Smooth muscle cell (in vitro differentiated cells): ENCODE measurements at regions not wholly inside any gene's neighbourhood (a gene's known extent, or its start where the extent isn't known, plus 50 kb on each side); places are given as distances from the start of the nearest gene placed in this dataset.

Source experiments
- DNase-seq: peaks from one replicate; lab custom pipeline; 2025; ENCODE audit not compliant: unreplicated experiment; lab: John Stamatoyannopoulos, UW
- H2AFZ ChIP-seq: fragments of 200-600 bp; sonication (generic); 2 replicates; pipeline ENCODE4 v1.6.0; 2016; ENCODE audit warnings: antibody characterized with exemption, low read depth, mild to moderate bottlenecking
- H3F3A ChIP-seq: fragments of 200-600 bp; sonication (generic); 2 replicates; pipeline ENCODE4 v1.6.0; 2017; ENCODE audit warnings: antibody characterized with exemption, low read depth
- H3K27ac ChIP-seq: fragments of 200-600 bp; sonication (generic); 2 replicates; pipeline ENCODE4 v1.5.1; 2016; ENCODE audit warnings: low read depth, mild to moderate bottlenecking
- H3K27me3 ChIP-seq: fragments of 200-600 bp; sonication (generic); 2 replicates; pipeline ENCODE4 v1.6.1; 2016; ENCODE audit warnings: low read depth, mild to moderate bottlenecking
- H3K36me3 ChIP-seq: fragments of 200-600 bp; sonication (generic); 2 replicates; pipeline ENCODE4 v1.5.1; 2016; ENCODE audit warnings: low read depth
- H3K4me1 ChIP-seq: fragments of 200-600 bp; sonication (generic); 2 replicates; pipeline ENCODE4 v1.5.1; 2016; ENCODE audit warnings: low read depth
- H3K4me2 ChIP-seq: fragments of 200-600 bp; sonication (generic); 2 replicates; pipeline ENCODE4 v1.6.0; 2016; ENCODE audit warnings: mild to moderate bottlenecking
- H3K4me3 ChIP-seq: fragments of 200-600 bp; sonication (generic); 2 replicates; pipeline ENCODE4 v1.5.1; 2016; ENCODE audit warnings: mild to moderate bottlenecking
- H3K79me2 ChIP-seq: fragments of 200-600 bp; sonication (generic); 2 replicates; pipeline ENCODE4 v1.6.0; 2016; ENCODE audit warnings: low read depth, mild to moderate bottlenecking
- H3K9ac ChIP-seq: fragments of 200-600 bp; sonication (generic); 2 replicates; pipeline ENCODE4 v1.6.0; 2016; ENCODE audit warnings: low read depth
- H3K9me3 ChIP-seq: fragments of 200-600 bp; sonication (generic); replicated peaks from 2 replicates; pipeline ENCODE4 v1.5.1; 2016; ENCODE audit warnings: low read depth
- H4K20me1 ChIP-seq: fragments of 200-600 bp; sonication (generic); 2 replicates; pipeline ENCODE4 v1.6.0; 2016; ENCODE audit warnings: low read depth
- CTCF ChIP-seq: fragments of 200-600 bp; sonication (generic); IDR thresholded peaks from 2 replicates; pipeline ENCODE4 v1.5.1; 2017; ENCODE audit warnings: borderline replicate concordance, mild to moderate bottlenecking, antibody characterized with exemption; ENCODE audit not compliant: insufficient read depth, poor library complexity, severe bottlenecking
- WGBS: methylation state at CpG from one replicate; pipeline ENCODE4 v1.1.7; 2016; ENCODE audit warnings: low lambda C conversion rate; 5-methylcytosine and 5-hydroxymethylcytosine counted together

GRCh38 chr19:32066056-32066455, 279.4 kb upstream of the ZNF507 start:
- H3K36me3 ChIP-seq: no peaks in the 10 kb centered on the region
- H3K4me1 ChIP-seq: no peaks in the 10 kb centered on the region
- no peaks in the 10 kb centered on the region for H3F3A ChIP-seq
- no peak overlapping the region for H2AFZ ChIP-seq
- H3K79me2 ChIP-seq: no peaks in the 10 kb centered on the region
- no peaks in the 10 kb centered on the region for H3K9me3 ChIP-seq
- H3K4me2 ChIP-seq: no peak overlapping the region
- no peaks in the 10 kb centered on the region for H3K27me3 ChIP-seq
- no peak overlapping the region for H3K4me3 ChIP-seq
- H3K27ac ChIP-seq: no peak overlapping the region
- H4K20me1 ChIP-seq: no peaks in the 10 kb centered on the region
- no peak for DNase-seq
- TF ChIP-seq CTCF: no peak
- WGBS: 98% methylated on average over 3 of the region's 3 CpGs
- H3K9ac ChIP-seq: no peak overlapping the region

DNA sequence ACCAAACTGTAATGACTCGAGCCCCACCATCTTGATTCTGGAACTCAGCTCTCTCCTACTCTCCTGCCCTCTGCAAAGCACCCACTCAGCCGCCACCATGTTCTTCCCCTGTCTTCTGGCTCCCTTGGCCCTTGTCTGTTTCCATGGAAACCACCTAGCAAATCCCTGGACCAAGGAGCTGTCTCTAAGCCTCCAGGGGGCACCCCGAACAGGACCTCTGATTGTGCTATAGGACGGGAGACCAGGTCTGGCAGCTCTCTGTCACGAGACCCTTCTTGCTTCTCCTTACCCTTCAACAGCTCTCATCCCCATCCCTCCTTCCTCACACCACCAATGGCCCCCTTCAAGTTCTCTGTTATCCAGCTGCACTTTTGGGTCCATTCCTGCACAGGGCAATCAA, 277.7 kb upstream of the ZNF507 start:
- no peaks in the 10 kb centered on the region for H3K79me2 ChIP-seq
- H3K4me1 ChIP-seq: no peaks in the 10 kb centered on the region
- H3K36me3 ChIP-seq: no peaks in the 10 kb centered on the region
- no peak overlapping the region for H3K4me2 ChIP-seq
- H4K20me1 ChIP-seq: no peaks in the 10 kb centered on the region
- H3K9ac ChIP-seq: no peak overlapping the region
- no peaks in the 10 kb centered on the region for H3K9me3 ChIP-seq
- TF ChIP-seq CTCF: no peak
- WGBS: 62% methylated on average over 5 of the region's 5 CpGs
- H3K27me3 ChIP-seq: no peaks in the 10 kb centered on the region
- no peaks in the 10 kb centered on the region for H3F3A ChIP-seq
- no peak for DNase-seq
- no peak overlapping the region for H3K4me3 ChIP-seq
- no peak overlapping the region for H3K27ac ChIP-seq
- H2AFZ ChIP-seq: no peak overlapping the region

DNA sequence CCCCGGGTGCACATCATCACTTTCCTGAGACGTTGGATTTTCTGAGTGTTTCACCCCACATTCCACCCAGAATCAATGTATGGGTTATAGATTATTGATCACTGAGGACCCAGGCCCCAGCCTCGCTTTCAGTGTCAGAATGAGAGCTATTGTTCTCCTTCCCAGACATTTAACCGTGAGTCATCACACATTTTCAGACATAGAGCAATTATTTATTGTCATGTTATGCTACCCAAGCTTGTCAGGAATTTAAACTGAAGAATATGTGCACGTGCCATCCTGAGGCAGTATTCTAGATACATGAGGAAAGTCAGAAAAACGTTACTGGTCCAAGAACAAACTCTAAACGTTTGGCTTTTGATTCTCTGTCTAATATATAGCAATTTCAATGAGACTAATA, 276.6 kb upstream of the ZNF507 start:
- Histone ChIP-seq H3K79me2 (no peaks in the 10 kb centered on the region), H4K20me1 (no peaks in the 10 kb centered on the region), H3K4me3 (no peak overlapping the region), H2AFZ (no peak overlapping the region), H3K27ac (no peak overlapping the region), H3K9ac (no peak overlapping the region), H3K9me3 (no peaks in the 10 kb centered on the region), H3K36me3 (no peaks in the 10 kb centered on the region), H3K27me3 (no peaks in the 10 kb centered on the region), H3K4me2 (no peak overlapping the region), H3F3A (no peaks in the 10 kb centered on the region), H3K4me1 (no peaks in the 10 kb centered on the region)
- WGBS: 62% methylated on average over 7 of the region's 7 CpGs
- DNase-seq: no peak
- no peak for TF ChIP-seq CTCF

DNA sequence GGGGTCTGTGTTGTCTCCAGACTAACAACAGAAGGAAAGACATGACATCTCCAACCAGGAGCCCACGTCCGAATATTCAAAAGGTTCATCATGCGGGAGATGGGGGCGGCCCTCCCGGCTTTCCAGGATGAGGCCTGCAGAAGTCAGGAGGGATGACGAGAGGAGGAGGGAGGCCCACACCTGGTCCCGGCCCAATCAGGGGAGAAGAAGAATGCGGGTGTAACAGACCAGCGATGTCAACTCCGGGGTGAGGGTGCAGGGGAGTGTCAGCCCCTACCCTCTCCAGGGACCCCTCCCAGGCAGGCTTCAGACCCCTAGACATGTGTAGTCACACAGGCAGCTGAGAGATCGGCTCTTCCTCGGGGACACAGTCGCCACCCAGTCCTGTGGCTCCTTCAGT, 275.3 kb upstream of the ZNF507 start:
- H2AFZ ChIP-seq: no peak overlapping the region
- no peaks in the 10 kb centered on the region for H4K20me1 ChIP-seq
- no peak for DNase-seq
- H3K36me3 ChIP-seq: no peaks in the 10 kb centered on the region
- H3K4me3 ChIP-seq: no peak overlapping the region
- WGBS: 86% methylated on average over 13 of the region's 13 CpGs
- no peak overlapping the region for H3K4me2 ChIP-seq
- no peaks in the 10 kb centered on the region for H3F3A ChIP-seq
- no peaks in the 10 kb centered on the region for H3K79me2 ChIP-seq
- no peaks in the 10 kb centered on the region for H3K27me3 ChIP-seq
- H3K9ac ChIP-seq: no peak overlapping the region
- TF ChIP-seq CTCF: no peak
- H3K9me3 ChIP-seq: no peaks in the 10 kb centered on the region
- no peak overlapping the region for H3K27ac ChIP-seq
- H3K4me1 ChIP-seq: no peaks in the 10 kb centered on the region
